ENCODE measurements at regions not wholly inside any gene's neighbourhood (a gene's known extent, or its start where the extent isn't known, plus 50 kb on each side); places are given as distances from the start of the nearest gene placed in this dataset.

DNA sequence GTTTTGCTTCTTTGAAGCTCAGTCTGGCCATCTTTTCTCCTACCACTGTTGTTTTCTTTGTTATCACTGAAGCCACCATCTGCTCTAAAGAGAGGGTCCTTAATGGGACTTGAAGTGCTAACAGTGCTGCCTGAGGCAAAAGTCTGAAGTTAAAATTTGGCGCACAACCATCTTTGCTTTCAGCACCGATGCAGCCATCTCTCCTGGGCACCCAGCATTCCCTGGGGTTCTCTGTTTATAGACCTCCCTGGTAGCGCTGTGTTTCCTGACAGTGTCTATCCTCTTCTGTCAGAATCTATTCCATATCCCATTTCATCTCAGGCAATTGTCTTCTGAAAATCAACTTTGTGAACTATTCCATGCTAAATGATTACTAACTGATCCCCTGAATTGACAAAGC is 491.5 kb upstream of the MPDZ start:
- no peak for DNase-seq (ENCODE audit: extremely low read depth, low read depth)

DNA sequence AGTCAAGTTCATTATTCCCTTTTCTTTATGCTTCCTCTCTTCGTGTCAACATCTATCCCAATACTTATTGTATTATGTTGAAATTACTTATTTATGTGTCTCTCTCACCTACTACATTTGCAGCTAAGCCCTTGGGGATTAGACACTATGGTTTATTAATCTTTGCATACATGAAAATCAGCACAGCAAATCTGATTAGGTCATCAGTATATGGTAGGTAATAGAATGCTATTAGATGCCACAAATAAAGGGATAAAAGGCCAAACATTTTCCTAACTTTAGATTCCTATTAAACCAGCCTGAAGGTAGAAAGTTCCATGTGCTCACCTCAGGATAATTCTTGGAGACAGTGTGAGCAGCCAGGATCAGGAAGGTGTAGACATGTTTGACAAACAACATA is 490.1 kb upstream of the MPDZ start:
- DNase-seq (ENCODE audit: extremely low read depth, low read depth), result no peak
- TF ChIP-seq, protein P1, sequence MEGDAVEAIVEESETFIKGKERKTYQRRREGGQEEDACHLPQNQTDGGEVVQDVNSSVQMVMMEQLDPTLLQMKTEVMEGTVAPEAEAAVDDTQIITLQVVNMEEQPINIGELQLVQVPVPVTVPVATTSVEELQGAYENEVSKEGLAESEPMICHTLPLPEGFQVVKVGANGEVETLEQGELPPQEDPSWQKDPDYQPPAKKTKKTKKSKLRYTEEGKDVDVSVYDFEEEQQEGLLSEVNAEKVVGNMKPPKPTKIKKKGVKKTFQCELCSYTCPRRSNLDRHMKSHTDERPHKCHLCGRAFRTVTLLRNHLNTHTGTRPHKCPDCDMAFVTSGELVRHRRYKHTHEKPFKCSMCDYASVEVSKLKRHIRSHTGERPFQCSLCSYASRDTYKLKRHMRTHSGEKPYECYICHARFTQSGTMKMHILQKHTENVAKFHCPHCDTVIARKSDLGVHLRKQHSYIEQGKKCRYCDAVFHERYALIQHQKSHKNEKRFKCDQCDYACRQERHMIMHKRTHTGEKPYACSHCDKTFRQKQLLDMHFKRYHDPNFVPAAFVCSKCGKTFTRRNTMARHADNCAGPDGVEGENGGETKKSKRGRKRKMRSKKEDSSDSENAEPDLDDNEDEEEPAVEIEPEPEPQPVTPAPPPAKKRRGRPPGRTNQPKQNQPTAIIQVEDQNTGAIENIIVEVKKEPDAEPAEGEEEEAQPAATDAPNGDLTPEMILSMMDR (IDR thresholded peaks at IDR 0.05; ENCODE audit: low read depth, low read length), result no peak

More for the DNA sequence above, 491.5 kb upstream of the MPDZ start:
- TF ChIP-seq, protein P1 (IDR thresholded peaks at IDR 0.05; ENCODE audit: low read depth, low read length), result no peak

DNA sequence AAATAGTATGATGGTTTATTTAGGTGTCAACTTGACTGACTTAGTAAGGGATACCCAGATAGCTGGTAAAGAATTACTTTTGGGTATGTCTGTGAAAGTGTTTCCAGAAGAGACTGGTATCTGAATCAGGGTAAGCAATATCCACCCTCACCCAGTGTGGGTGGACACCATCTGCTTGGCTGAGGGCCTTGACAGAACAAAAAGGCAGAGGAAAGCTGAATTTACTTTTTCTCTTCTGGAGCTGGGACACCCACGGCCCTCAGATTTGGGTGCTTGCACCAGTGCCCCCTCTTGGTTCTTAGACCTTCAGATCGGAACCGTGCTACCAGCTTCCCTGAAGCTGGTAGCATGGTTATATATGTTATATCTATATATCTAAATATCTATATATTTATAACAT is 489.5 kb upstream of the MPDZ start:
- TF ChIP-seq, protein P1 (IDR thresholded peaks at IDR 0.05; ENCODE audit: low read depth, low read length), result no peak

DNA sequence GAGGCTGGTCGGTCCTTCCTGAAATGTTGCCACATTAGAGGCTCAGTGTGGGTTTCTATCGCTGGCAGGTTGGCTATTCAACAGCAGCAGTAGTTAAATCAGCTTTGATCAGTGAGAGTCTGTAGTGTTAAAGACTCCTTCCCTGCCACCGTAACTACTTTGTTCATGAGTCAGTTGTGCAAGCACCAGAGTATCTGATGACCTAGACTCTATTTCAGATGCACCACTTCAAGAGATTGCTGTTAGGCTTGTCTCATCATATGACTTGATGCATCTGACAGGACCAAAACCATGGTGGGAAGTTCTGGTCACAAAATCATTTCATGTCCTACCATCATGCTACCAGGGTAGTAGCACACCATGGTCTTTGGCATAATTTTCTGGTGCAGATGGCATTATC is 482.7 kb upstream of the MPDZ start:
- no peak for DNase-seq (ENCODE audit: extremely low read depth, low read depth)
- TF ChIP-seq, protein P1 (IDR thresholded peaks at IDR 0.05; ENCODE audit: low read depth, low read length), result no peak

More for the DNA sequence above, 489.5 kb upstream of the MPDZ start:
- DNase-seq (ENCODE audit: extremely low read depth, low read depth), result no peak

DNA sequence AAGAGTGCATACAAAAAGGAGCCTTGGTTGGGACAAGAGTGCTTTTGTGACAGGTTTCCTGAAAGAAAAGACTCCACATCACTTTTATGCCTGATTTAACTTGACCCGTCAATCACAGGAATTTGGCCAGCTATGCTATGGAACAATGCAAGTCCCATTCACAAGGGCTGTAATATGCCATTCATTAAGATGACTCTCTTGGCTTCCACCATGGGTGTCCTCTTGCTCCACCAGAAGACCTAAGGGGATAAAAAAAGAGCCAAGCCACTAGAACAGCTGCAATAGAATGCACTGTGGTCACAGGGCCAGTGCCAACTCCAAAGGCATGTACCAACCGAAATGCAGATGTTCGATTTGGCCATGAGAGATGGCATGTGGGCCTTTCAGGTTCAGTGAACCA is 480.1 kb upstream of the MPDZ start:
- TF ChIP-seq, protein P1 (IDR thresholded peaks at IDR 0.05; ENCODE audit: low read depth, low read length), result no peak
- DNase-seq (ENCODE audit: extremely low read depth, low read depth), result no peak

DNA sequence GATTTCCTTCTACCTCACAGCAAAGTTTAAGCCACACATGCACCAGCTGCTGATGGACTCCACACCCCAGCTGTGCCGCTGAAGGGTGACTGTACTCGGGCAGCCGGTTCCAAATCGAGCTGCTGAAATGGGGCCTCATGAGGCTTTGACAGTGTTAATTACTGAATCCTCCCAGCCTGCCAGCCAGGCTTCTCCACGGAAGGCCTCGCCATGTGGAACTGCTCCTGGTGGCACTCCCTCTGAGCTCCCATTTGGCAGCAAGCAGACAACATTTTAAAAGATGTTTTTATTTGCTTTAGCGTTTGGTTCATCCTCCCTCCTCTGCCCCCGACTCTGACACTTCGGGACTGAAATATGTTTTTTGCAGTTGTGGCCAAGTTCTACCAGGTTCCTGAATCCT is 479.4 kb upstream of the MPDZ start:
- TF ChIP-seq, protein P1 (IDR thresholded peaks at IDR 0.05; ENCODE audit: low read depth, low read length), result no peak
- DNase-seq (ENCODE audit: extremely low read depth, low read depth), result no peak

DNA sequence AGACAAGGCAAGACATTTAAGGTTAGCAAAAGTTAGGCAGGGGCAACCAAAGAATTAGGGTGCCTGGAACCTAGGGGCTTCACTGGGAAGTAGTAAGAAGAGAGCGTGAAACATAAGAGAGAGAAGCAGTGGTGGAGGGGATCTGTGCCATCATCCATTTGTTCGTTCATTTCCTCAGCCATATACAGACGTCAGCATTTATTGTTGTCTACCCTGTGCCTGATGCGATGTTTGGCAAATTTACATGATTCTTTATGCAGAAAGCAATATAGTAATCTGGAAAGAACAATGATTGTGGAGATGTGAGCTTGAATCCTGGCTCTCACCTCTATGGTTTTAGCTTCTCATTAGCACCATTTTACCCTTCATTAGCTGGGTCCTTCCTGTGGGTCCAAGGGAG is 477.5 kb upstream of the MPDZ start:
- TF ChIP-seq, protein P1 (IDR thresholded peaks at IDR 0.05; ENCODE audit: low read depth, low read length), result no peak
- DNase-seq (ENCODE audit: extremely low read depth, low read depth), result no peak

Measured in AG09319 (cell line).